SU-DHL-6 (cell line): ENCODE measurements at regions not wholly inside any gene's neighbourhood (a gene's known extent, or its start where the extent isn't known, plus 50 kb on each side); places are given as distances from the start of the nearest gene placed in this dataset.

Source experiments
- EZH2phosphoT487 ChIP-seq: fragments of 200-600 bp; sonication (generic), shearing (Covaris generic); conservative IDR thresholded peaks from 2 replicates; pipeline ENCODE4 v1.6.1; 2018; ENCODE audit warnings: mild to moderate bottlenecking, antibody characterized with exemption, low read length, moderate library complexity, mixed read lengths
- TF ChIP-seq, protein P1 (sequence below): fragments of 200-600 bp; sonication (generic); IDR thresholded peaks from one replicate; pipeline ENCODE4 v1.5.1; 2017; ENCODE audit warnings: antibody characterized with exemption, mild to moderate bottlenecking, low read length, moderate library complexity; ENCODE audit not compliant: insufficient read depth, poor library complexity, severe bottlenecking

GRCh38 chr12:111284709-111285108 lies 84.2 kb downstream of the PHETA1 start:
- TF ChIP-seq EZH2phosphoT487, result no peak
- TF ChIP-seq, protein P1, sequence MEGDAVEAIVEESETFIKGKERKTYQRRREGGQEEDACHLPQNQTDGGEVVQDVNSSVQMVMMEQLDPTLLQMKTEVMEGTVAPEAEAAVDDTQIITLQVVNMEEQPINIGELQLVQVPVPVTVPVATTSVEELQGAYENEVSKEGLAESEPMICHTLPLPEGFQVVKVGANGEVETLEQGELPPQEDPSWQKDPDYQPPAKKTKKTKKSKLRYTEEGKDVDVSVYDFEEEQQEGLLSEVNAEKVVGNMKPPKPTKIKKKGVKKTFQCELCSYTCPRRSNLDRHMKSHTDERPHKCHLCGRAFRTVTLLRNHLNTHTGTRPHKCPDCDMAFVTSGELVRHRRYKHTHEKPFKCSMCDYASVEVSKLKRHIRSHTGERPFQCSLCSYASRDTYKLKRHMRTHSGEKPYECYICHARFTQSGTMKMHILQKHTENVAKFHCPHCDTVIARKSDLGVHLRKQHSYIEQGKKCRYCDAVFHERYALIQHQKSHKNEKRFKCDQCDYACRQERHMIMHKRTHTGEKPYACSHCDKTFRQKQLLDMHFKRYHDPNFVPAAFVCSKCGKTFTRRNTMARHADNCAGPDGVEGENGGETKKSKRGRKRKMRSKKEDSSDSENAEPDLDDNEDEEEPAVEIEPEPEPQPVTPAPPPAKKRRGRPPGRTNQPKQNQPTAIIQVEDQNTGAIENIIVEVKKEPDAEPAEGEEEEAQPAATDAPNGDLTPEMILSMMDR, result no peak
